RWPE1 (cell line): ENCODE measurements at regions not wholly inside any gene's neighbourhood (a gene's known extent, or its start where the extent isn't known, plus 50 kb on each side); places are given as distances from the start of the nearest gene placed in this dataset.

ENCODE experiments used
- CTCF ChIA-PET: fragments of 350-600 bp; sonication (Branson Sonifier 250); formaldehyde crosslinking; extraction: SDS; loops from one replicate; lab custom pipeline; 2021; lab: Yijun Ruan, JAX
- POLR2A ChIA-PET: fragments of 400-600 bp; formaldehyde crosslinking; extraction: SDS; loops from one replicate; lab custom pipeline; 2020; ENCODE audit warnings: antibody characterized with exemption; ENCODE audit not compliant: low non-redundant PET; lab: Yijun Ruan, JAX
- DNase-seq: peaks from one replicate; pipeline ENCODE4 v3.0.0; 2012; ENCODE audit warnings: low spot score
- H3K27ac ChIP-seq: fragments of 450-650 bp; 2 replicates; pipeline ENCODE4 v1.5.1; 2017
- TF ChIP-seq, protein P1 (sequence below): fragments of 450-650 bp; conservative IDR thresholded peaks from 2 replicates; pipeline ENCODE4 v1.5.1; 2017; ENCODE audit warnings: low read depth, mild to moderate bottlenecking

DNA sequence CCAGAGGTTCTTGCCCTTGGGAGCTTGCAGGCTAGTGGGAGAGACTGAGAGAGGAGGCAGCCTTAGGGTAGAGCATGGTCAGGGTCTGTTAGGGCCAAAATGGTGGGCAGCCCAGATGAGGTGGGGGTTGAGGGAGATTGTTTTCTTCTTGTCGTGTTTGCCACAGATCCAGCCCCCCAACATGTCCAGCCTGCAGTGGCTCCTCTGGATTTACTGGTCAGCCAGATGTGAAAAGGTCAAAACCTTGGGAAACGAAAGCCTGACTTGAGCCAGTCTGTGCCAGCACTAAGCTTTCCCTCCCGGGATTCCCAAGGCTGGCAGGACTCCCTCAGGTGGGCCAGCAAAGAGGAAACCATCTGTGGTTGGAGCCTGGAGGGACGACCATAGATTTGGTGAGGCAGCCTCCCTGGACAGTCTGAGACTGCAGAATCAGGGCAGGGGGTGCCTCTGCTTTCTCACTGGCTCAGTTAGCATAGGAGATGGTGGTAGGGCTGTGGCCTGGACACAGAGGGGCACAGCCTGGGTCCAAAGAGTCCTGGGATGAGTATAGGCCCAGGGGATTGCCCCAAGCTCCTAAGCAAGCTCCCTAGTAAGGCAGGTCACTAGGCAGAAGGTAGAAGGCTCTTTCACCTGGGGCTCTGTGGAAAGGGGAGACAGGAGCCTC lies 51.2 kb upstream of the PRR23C start:
- POLR2A ChIA-PET = no interaction called here
- TF ChIP-seq, protein P1, sequence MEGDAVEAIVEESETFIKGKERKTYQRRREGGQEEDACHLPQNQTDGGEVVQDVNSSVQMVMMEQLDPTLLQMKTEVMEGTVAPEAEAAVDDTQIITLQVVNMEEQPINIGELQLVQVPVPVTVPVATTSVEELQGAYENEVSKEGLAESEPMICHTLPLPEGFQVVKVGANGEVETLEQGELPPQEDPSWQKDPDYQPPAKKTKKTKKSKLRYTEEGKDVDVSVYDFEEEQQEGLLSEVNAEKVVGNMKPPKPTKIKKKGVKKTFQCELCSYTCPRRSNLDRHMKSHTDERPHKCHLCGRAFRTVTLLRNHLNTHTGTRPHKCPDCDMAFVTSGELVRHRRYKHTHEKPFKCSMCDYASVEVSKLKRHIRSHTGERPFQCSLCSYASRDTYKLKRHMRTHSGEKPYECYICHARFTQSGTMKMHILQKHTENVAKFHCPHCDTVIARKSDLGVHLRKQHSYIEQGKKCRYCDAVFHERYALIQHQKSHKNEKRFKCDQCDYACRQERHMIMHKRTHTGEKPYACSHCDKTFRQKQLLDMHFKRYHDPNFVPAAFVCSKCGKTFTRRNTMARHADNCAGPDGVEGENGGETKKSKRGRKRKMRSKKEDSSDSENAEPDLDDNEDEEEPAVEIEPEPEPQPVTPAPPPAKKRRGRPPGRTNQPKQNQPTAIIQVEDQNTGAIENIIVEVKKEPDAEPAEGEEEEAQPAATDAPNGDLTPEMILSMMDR = no peak
- CTCF ChIA-PET = interaction anchor here (0.7 to 1.0 kb wide), 3 partner anchors 16 to 28 kb away, joined by 3 to 4 read pairs (median 3); no protein-coding TSS in a partner anchor
- no peak for DNase-seq
- no peak overlapping the region for H3K27ac ChIP-seq

DNA sequence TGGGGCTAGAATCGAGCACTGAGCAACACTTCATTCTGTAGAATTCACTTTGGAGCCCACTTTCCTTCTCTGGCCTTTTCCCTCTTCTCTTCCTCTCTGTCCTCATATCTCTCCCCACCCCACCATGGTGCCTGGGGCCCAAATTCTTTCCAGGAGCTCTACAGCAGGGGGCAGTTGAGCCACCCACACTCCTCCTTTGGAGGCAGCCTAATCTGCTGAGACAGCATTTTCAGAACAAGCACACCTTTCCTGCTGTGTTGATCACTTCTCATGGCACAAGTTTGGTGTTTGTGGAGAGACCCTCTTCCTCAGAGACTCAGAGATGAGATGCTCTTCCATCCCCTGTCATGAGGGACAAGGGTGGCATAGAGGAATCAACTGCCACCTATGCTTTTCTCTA lies 52.0 kb upstream of the PRR23C start:
- DNase-seq = no peak
- CTCF ChIA-PET = interaction anchor here (1.0 kb wide), 1 partner anchor 15 kb away, joined by 4 read pairs; no protein-coding TSS in a partner anchor
- POLR2A ChIA-PET = no interaction called here
- TF ChIP-seq, protein P1 = no peak
- H3K27ac ChIP-seq = no peak overlapping the region

DNA sequence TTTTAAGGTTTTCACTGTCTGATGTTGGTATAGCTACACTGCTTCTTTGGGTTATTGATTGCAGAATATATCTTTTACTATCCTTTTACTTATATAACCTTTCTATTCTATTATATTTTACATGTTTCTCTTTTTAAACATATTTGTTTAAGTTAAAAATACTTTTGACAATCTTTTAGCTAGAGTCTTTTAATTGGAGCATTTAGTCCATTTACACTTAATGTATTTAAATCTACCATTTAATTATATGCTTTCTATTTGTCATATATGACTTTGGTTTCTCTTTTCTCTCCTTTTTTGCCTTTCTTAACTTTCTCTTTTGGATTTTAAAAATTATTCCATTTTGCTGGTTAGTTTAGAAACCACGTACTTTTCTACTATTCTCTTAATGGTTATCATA lies 53.7 kb upstream of the PRR23C start:
- CTCF ChIA-PET = no interaction called here
- H3K27ac ChIP-seq = no peak overlapping the region
- no peak for DNase-seq
- TF ChIP-seq, protein P1 = no peak
- POLR2A ChIA-PET = no interaction called here

DNA sequence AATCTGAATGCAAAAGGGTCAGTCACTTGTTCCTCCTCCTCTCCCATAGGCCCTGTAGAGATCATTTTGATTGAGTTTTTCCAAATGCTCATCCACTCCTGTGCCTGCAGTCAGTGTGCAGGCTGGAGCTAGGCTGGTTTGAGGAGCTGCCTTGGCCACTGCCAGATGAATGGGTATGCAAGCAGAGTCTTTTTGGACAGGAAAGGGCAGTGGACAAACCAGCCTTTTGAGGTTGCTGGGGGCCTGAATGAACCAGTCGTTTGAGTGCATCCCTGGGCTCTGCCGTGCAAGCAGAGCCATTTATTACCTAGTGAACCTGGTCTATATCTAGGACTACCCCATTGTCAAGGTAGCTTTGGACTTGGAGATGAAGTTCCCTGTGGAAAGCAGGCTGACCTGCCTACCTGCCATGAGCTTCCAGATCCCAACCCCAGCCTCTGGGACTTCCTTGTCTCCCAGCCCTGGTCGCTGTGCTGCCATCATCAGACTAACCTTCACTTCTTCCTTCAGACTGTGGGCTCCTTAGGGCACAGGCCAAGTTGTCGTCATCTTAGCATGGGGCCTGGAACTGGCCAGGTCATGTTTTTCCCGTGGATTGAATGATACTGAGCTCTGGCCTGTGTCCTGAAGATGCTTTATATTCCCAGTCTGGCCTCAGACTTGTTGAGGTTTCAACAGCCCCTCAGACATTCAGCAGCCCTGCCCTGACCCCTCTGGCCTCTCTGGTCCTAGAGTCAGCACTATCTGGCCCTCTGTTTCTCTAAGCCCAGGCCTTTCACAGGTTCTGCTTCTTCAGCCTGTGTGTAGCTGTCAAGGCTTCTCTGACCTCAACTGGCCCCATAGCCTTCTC lies 55.5 kb upstream of the PRR23C start:
- TF ChIP-seq, protein P1 = no peak
- DNase-seq = no peak
- POLR2A ChIA-PET = no interaction called here
- H3K27ac ChIP-seq = no peak overlapping the region
- CTCF ChIA-PET = no interaction called here

DNA sequence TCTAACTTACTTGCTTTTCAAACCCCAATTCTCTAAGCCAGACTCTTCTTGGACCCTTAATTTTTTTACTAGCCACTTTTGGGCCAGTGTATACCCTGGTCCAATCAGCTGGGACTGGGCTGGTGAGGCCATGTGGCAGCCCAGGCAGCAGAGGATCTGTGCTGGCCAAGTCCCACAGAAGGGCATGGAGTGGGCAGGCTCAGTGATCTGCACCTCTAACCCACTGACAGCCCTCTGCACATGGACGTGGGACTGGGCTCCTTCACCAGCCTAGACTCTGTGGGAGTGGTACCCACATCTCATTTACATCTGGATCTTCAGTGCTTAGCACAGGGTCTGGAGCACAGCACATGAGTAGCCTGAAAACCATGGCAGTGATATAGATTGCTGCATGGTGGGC lies 56.1 kb upstream of the PRR23C start:
- H3K27ac ChIP-seq = no peak overlapping the region
- ChIA-PET POLR2A (no interaction called here), CTCF (no interaction called here)
- TF ChIP-seq, protein P1 = no peak
- DNase-seq = no peak

DNA sequence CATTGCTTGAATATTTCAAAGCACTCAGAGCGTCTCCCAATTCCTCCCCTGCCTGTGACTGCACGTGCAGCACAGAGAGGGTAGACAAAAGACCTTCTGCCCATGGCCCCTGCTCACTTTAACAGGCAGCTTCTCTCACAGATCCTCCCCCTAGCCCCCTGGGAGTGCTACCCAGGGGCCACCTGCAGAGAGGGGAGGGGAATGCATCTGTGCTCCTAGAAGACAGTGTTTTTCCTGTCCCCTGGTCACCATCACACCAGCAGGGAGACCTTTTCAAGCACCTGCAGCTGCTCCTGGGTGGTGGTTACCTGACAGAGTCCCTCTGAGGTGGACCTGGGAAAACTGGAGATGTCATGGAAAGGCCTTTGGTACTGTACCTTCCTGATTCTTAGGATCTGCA lies 56.7 kb upstream of the PRR23C start:
- ChIA-PET CTCF (interaction anchor here (0.5 to 0.6 kb wide), 2 partner anchors 79 to 194 kb away, joined by 3 read pairs; no protein-coding TSS in a partner anchor), POLR2A (no interaction called here)
- DNase-seq = no peak
- TF ChIP-seq, protein P1 = no peak
- no peak overlapping the region for H3K27ac ChIP-seq
